IPS-18c (cell line): ENCODE measurements at regions not wholly inside any gene's neighbourhood (a gene's known extent, or its start where the extent isn't known, plus 50 kb on each side); places are given as distances from the start of the nearest gene placed in this dataset.

Experiments used
- H3K4me3 ChIP-seq: 2 replicates; pipeline ENCODE4 v1.7.0; 2013; ENCODE audit warnings: low read depth, mild to moderate bottlenecking, low read length, moderate library complexity; ENCODE audit not compliant: insufficient read depth
- H3K9me3 ChIP-seq: one replicate; pipeline ENCODE4 v1.6.1; 2013; ENCODE audit warnings: mild to moderate bottlenecking, low read length, moderate library complexity; ENCODE audit not compliant: control insufficient read depth, insufficient read depth

GRCh38 chr2:156647377-156648010 lies 211.3 kb downstream of the GPD2 start:
- Histone ChIP-seq H3K9me3 (no peaks in the 10 kb centered on the region), H3K4me3 (no peak overlapping the region)

GRCh38 chr2:156648522-156648921 lies 212.3 kb downstream of the GPD2 start:
- H3K9me3 ChIP-seq = no peaks in the 10 kb centered on the region

GRCh38 chr2:156649596-156649995 lies 213.4 kb downstream of the GPD2 start:
- H3K9me3 ChIP-seq = no peaks in the 10 kb centered on the region
- H3K4me3 ChIP-seq = no peak overlapping the region

More at GRCh38 chr2:156648522-156648921, 212.3 kb downstream of the GPD2 start:
- no peak overlapping the region for H3K4me3 ChIP-seq

DNA sequence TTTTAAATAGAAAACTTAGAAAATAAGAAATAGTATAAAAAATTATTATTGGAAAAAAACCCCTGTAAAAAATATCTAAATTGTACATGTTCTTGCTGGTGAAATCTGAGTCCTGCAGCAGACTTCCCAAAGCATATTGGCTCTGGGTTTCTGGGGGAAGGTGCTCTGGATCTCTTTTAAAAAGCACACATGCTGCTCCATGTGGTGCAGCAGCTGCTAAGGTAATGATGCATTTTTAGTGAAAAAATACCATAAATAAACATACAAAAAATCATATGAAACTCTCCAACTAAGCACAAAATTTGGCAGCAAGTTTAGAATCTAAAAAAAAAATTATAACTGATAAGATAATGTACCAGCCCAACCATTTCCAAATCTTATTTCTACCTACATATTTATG lies 216.5 kb downstream of the GPD2 start:
- no peak overlapping the region for H3K4me3 ChIP-seq
- no peaks in the 10 kb centered on the region for H3K9me3 ChIP-seq

DNA sequence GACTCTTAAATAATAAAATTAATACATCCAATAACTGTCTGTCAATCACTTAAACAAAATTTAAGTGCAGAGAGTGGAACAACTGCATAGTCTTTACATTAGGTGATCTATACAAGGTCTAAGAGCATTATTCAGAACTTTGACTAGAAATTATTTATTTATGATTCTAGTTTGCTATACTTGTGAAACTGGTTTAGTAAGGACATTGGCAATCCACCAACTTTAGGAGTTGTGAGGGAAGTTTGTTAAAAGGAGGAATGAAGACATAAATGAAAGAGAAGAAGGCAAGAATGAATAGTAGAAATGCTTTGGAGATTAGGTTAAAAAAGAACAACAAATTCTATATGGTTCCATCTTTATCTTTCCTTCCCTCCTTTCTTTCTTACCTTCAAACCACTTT lies 217.5 kb downstream of the GPD2 start:
- Histone ChIP-seq H3K4me3 (no peak overlapping the region), H3K9me3 (no peaks in the 10 kb centered on the region)

- Histone ChIP-seq H3K9me3 (no peaks in the 10 kb centered on the region), H3K4me3 (no peak overlapping the region)
These were observed 221.6 kb downstream of the GPD2 start for GRCh38 chr2:156657809-156658208.

DNA sequence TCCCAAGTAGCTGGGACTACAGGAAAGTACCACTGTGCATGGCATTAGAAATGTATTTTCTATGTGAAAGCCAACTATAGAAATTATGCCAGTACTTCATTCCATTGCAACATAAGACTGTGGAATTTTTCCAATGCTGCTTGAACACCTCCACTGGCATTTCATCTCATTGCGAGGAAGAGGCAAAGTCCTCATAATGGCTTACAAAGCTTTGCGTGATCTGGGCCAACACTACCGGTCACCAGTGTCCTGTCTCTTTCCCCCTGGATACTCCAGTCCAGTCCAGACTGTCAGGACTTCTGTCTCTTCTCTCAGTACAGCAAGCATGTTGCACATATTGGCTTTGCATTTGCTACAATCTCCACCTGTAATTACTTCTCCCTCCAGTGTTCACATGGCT lies 223.5 kb downstream of the GPD2 start:
- Histone ChIP-seq H3K9me3 (no peaks in the 10 kb centered on the region), H3K4me3 (no peak overlapping the region)

DNA sequence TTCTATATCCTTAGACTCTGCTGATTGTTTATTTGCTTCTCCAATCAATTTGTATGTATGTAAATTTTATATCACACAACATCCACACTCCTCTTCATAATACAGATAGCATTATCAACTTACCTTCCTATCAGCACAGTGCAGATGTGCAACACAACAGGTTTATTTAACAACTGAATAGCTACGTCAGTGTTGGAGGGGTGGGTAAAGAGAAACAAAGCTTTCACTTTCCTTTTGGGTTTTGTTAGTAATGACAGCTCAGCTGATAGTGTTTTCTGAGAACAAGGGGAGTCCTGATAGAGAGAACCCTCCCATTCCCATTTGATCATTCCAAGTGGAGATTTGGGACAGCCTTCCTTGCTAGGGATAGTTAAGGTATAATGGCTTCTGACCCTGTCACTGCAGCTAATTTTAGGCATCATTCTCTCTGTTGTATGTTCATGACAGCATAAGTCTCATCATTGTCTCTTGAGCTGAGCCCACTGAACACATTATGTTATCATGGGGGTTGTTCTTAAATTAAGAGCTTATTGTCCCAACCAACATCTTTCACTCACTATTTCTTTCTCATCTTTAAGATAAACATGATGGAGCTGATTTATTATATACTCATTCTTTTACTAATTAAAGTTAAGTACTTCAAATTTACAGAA lies 227.7 kb downstream of the GPD2 start:
- Histone ChIP-seq H3K4me3 (no peak overlapping the region), H3K9me3 (no peaks in the 10 kb centered on the region)

DNA sequence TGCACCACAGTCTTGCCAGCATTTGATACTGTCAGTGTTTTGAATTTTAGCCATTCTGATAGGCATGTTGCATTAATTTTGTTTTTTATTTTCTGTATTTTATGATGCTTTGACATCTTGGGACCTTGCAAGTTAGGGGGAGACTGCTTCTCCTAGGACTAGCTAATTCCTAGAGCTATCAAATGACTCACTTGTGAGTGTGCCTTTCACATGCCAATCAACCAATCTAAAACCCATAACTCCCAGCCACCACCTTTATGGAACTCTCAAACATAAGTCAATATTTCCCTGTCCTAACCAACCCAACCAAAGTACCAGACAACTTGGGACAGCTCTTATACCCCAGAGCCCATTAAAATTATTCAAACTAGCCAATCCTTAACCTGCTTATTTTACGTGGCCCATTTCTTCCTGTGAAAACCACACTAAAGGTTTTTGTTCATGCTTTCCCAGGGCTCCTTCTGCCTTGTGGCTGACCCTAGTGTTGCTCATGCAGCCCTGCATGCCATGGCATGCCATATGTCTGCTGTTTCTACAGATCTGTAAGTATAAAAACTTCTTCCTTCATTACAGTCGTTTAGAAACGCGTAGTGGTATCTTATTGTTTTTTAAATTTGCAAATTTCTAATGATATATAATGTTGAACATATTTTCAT lies 230.1 kb downstream of the GPD2 start:
- Histone ChIP-seq H3K9me3 (no peaks in the 10 kb centered on the region), H3K4me3 (no peak overlapping the region)

DNA sequence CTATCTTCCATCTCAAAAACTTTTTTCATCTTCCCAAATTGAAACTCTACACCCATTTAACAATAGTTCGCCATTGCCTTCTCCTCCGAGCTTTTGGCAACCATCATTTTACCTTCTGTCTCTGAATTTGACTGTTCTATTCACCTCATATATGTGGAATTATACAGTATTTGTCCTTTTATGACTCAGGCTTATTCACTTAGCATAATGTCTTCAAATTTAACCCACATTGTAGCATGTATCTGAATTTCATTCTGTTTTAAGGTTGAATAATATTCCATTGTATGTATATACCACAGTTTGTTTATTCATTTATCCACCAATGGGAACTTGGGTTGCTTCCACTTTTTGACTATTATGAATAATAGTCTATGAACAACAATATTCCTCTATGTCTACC lies 233.9 kb downstream of the GPD2 start:
- H3K9me3 ChIP-seq = no peaks in the 10 kb centered on the region
- H3K4me3 ChIP-seq = no peak overlapping the region

- Histone ChIP-seq H3K4me3 (no peak overlapping the region), H3K9me3 (no peaks in the 10 kb centered on the region)
These were observed 235.7 kb downstream of the GPD2 start for GRCh38 chr2:156671706-156672361.

DNA sequence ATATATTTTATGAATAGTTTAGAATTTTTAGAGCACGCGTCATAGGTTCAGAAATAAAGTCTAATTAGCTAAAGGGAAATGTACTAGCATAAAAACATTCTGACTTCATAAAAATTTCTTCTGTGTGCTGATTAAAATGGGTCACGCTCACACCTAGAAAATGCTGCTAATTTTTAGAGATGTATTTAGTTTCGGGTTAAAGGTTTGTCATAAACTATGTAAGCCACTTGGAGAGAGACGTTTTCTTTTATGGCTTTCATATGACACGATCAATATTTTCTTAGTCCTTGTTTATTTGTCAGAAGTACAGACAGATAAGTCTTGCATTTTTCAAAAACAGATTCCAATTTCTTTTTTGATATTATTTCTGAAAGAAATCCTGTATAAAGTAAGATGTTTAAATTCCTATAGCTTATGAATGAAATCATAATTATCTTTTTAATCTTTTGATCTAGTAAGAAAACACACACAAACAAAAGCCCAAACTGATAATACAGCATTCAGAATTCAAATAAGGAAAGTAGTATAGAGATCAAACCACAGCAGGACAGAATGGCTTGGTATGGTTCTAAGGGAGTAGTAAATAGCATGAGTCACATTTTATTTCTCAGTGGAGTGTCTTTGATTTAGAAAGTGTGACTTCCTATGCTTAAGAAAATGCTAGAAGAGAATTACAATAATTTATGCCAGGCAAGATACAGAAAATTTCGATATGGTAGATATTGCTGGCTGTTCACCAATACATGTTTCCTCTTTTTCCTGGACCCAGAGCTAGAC lies 236.6 kb downstream of the GPD2 start:
- Histone ChIP-seq H3K9me3 (no peaks in the 10 kb centered on the region), H3K4me3 (no peak overlapping the region)

GRCh38 chr2:156673333-156673615 lies 237.1 kb downstream of the GPD2 start:
- Histone ChIP-seq H3K4me3 (no peak overlapping the region; the same call in 1 of the 2 replicates), H3K9me3 (no peaks in the 10 kb centered on the region)

DNA sequence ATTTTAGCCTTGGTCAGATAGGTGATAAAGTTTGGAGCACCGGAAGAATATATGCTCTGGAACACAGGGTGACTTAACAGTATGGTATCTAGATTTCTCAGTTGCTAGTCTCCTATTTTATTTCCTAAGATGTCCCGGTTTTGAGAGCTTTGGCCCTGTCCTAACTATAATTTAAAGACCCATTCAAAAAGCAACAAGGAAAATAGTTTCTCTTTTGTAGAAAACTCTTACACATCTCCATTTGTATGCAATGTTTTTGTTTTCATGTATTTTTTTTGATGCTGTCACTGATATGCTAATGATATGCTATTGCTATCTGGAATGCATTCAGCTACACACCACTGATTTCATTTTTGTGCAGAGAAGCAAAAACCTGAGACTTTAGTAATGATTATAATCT lies 237.8 kb downstream of the GPD2 start:
- no peaks in the 10 kb centered on the region for H3K9me3 ChIP-seq
- H3K4me3 ChIP-seq = no peak overlapping the region

DNA sequence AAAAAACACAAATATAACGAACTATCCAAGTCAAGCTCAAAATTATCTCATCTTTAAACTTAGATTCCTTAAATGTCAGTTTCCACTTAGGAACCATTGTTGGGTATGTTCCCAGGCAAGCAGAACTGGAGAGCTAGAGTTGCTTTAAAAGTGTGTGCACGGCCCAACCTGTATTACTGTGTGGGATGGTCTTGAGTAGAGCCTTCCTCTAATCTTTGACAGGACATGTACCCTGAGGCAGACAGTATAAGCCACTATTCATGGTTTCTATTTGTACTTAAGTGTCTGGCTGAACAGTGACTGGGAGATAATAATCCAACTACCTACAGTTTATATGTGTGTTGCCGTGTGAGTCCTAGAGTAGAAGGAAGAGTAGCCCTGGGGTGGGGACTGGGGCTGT lies 239.7 kb downstream of the GPD2 start:
- H3K9me3 ChIP-seq = no peaks in the 10 kb centered on the region
- no peak overlapping the region for H3K4me3 ChIP-seq

- H3K9me3 ChIP-seq = no peaks in the 10 kb centered on the region
- no peak overlapping the region for H3K4me3 ChIP-seq
These were observed 243.6 kb downstream of the GPD2 start for GRCh38 chr2:156679820-156680219.

DNA sequence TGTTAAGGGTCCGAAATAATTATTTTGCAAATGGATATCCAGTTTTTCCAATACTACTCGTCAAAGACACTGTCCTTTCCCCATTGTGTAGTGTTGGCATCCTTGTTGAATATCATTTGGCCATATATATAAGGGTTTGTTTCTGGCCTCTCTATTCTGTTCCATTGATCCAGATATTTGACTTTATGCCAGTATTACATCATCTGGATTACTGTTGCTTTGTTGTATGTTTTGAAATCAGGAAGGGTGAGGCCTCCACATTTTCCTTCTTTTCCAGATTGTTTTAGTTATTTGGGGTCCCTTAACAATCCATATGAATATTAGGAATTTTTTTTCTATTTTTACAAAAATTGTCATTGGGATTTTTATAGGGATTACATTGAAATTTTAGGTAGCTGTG lies 244.1 kb downstream of the GPD2 start:
- H3K4me3 ChIP-seq = no peak overlapping the region
- no peaks in the 10 kb centered on the region for H3K9me3 ChIP-seq
